Smooth muscle cell (in vitro differentiated cells): ENCODE measurements at regions not wholly inside any gene's neighbourhood (a gene's known extent, or its start where the extent isn't known, plus 50 kb on each side); places are given as distances from the start of the nearest gene placed in this dataset.
"Not testable (repeated sequence)": the region's sequence is repeated elsewhere in the genome, so short reads cannot be mapped to it uniquely, and the experiment has no call there.

Experiments used
- DNase-seq: peaks from one replicate; lab custom pipeline; 2025; ENCODE audit not compliant: unreplicated experiment; lab: John Stamatoyannopoulos, UW
- H2AFZ ChIP-seq: fragments of 200-600 bp; sonication (generic); 2 replicates; pipeline ENCODE4 v1.6.0; 2016; ENCODE audit warnings: antibody characterized with exemption, low read depth, mild to moderate bottlenecking
- H3F3A ChIP-seq: fragments of 200-600 bp; sonication (generic); 2 replicates; pipeline ENCODE4 v1.6.0; 2017; ENCODE audit warnings: antibody characterized with exemption, low read depth
- H3K27ac ChIP-seq: fragments of 200-600 bp; sonication (generic); 2 replicates; pipeline ENCODE4 v1.5.1; 2016; ENCODE audit warnings: low read depth, mild to moderate bottlenecking
- H3K27me3 ChIP-seq: fragments of 200-600 bp; sonication (generic); 2 replicates; pipeline ENCODE4 v1.6.1; 2016; ENCODE audit warnings: low read depth, mild to moderate bottlenecking
- H3K36me3 ChIP-seq: fragments of 200-600 bp; sonication (generic); 2 replicates; pipeline ENCODE4 v1.5.1; 2016; ENCODE audit warnings: low read depth
- H3K4me1 ChIP-seq: fragments of 200-600 bp; sonication (generic); 2 replicates; pipeline ENCODE4 v1.5.1; 2016; ENCODE audit warnings: low read depth
- H3K4me2 ChIP-seq: fragments of 200-600 bp; sonication (generic); 2 replicates; pipeline ENCODE4 v1.6.0; 2016; ENCODE audit warnings: mild to moderate bottlenecking
- H3K4me3 ChIP-seq: fragments of 200-600 bp; sonication (generic); 2 replicates; pipeline ENCODE4 v1.5.1; 2016; ENCODE audit warnings: mild to moderate bottlenecking
- H3K79me2 ChIP-seq: fragments of 200-600 bp; sonication (generic); 2 replicates; pipeline ENCODE4 v1.6.0; 2016; ENCODE audit warnings: low read depth, mild to moderate bottlenecking
- H3K9ac ChIP-seq: fragments of 200-600 bp; sonication (generic); 2 replicates; pipeline ENCODE4 v1.6.0; 2016; ENCODE audit warnings: low read depth
- H3K9me3 ChIP-seq: fragments of 200-600 bp; sonication (generic); replicated peaks from 2 replicates; pipeline ENCODE4 v1.5.1; 2016; ENCODE audit warnings: low read depth
- H4K20me1 ChIP-seq: fragments of 200-600 bp; sonication (generic); 2 replicates; pipeline ENCODE4 v1.6.0; 2016; ENCODE audit warnings: low read depth
- WGBS: methylation state at CpG from one replicate; pipeline ENCODE4 v1.1.7; 2016; ENCODE audit warnings: low lambda C conversion rate; 5-methylcytosine and 5-hydroxymethylcytosine counted together
- TF ChIP-seq, protein P1 (sequence below): fragments of 200-600 bp; sonication (generic); IDR thresholded peaks from 2 replicates; pipeline ENCODE4 v1.5.1; 2017; ENCODE audit warnings: borderline replicate concordance, mild to moderate bottlenecking, antibody characterized with exemption; ENCODE audit not compliant: insufficient read depth, poor library complexity, severe bottlenecking

DNA sequence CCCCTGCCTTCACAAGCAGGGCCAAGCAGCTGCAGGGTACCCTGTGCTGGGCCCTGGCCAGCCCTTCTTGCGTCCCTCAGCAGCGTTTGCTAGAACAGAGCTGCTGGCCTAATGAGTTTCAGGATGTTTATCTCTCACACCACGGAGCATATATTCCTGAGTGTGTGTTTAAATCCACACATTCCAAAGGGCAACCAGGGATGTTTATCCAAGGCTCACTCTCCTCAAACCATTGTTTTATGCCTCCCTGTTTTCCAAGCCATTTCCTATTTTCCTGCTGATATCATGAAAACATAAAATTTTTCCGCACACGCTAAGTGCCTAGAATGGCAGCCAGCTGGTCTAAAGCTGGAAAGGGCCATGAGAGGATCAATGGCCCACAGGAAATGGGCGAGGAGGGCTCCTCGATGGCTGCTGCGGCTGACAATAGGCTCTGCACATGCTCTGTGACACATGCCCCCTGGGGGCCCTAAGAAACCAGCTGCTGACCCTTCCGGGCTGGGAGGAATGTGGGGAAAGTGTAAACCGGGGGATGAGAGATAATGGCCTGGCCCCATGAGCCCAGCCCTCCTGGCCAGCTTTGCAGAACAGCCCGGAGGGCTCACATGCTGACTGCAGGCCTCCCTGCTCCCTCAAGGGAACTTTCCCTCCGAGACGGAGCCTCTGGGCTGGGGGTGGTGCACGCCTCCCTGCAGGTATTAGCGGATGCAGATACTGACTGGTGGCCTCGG is 194.0 kb downstream of the NDUFA10 start:
- DNase-seq, result no peak
- H3F3A ChIP-seq, result no peaks in the 10 kb centered on the region
- H3K27ac ChIP-seq, result no peak overlapping the region
- no peak overlapping the region for H3K4me3 ChIP-seq
- no peaks in the 10 kb centered on the region for H3K9me3 ChIP-seq
- no peak overlapping the region for H2AFZ ChIP-seq
- TF ChIP-seq, protein P1, sequence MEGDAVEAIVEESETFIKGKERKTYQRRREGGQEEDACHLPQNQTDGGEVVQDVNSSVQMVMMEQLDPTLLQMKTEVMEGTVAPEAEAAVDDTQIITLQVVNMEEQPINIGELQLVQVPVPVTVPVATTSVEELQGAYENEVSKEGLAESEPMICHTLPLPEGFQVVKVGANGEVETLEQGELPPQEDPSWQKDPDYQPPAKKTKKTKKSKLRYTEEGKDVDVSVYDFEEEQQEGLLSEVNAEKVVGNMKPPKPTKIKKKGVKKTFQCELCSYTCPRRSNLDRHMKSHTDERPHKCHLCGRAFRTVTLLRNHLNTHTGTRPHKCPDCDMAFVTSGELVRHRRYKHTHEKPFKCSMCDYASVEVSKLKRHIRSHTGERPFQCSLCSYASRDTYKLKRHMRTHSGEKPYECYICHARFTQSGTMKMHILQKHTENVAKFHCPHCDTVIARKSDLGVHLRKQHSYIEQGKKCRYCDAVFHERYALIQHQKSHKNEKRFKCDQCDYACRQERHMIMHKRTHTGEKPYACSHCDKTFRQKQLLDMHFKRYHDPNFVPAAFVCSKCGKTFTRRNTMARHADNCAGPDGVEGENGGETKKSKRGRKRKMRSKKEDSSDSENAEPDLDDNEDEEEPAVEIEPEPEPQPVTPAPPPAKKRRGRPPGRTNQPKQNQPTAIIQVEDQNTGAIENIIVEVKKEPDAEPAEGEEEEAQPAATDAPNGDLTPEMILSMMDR, result no peak
- peaks cover 5% of the 10 kb centered on the region for H3K27me3 ChIP-seq
- H4K20me1 ChIP-seq, result no peaks in the 10 kb centered on the region
- H3K9ac ChIP-seq, result no peak overlapping the region
- WGBS, result 56% methylated on average over 16 of the region's 16 CpGs
- no peaks in the 10 kb centered on the region for H3K79me2 ChIP-seq
- no peaks in the 10 kb centered on the region for H3K36me3 ChIP-seq
- no peaks in the 10 kb centered on the region for H3K4me1 ChIP-seq
- no peak overlapping the region for H3K4me2 ChIP-seq

DNA sequence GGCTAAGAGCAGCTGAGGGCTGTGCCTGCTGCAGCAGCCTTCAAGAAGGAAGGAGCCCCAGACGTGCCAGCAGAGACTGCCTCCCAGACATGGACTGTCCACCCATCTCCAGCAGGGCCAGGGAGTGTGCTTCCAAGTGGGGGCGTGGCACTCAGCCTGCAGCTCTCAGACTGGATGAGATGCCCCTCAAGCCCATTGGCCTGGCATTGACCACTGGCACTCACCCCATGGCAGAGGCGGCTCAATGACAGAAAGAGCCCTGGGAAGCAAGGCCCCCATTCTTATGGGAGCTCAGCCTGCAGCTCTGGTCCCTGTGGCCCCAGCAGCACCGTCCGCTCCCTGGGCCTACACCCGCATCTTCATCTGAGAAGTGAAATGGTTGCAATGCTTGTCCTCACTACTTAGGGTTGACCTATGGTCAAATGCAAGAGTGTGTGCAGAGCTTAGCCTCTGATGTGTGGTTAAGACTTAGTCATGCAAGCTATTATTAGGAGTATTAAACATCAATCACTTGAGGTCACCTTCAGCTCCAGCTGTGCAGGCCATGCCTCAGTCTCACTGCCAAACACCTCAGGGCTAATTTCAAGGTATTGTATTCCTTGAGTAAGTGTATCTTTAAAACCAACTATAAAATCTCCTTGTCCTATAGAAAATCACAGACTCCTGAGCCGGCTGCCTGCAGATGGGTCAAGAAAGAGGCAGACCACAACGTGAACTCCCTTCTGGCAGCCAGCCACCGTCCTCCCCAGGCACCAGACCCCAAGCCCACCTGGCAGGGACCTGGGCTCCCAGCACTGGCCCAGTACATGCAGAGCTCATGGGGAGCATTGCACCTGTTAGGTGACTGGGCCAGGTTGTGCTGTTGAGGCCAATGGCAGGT is 194.8 kb downstream of the NDUFA10 start:
- Histone ChIP-seq H3K9ac (no peak overlapping the region), H3K9me3 (no peaks in the 10 kb centered on the region), H3K27ac (no peak overlapping the region), H3K4me3 (no peak overlapping the region), H3K4me1 (no peaks in the 10 kb centered on the region), H3K27me3 (peaks cover 5% of the 10 kb centered on the region), H4K20me1 (no peaks in the 10 kb centered on the region), H3K79me2 (no peaks in the 10 kb centered on the region), H3K4me2 (no peak overlapping the region), H3F3A (no peaks in the 10 kb centered on the region), H3K36me3 (no peaks in the 10 kb centered on the region), H2AFZ (no peak overlapping the region)
- DNase-seq, result no peak
- TF ChIP-seq, protein P1, result no peak
- 94% methylated on average over 9 of the region's 9 CpGs for WGBS

DNA sequence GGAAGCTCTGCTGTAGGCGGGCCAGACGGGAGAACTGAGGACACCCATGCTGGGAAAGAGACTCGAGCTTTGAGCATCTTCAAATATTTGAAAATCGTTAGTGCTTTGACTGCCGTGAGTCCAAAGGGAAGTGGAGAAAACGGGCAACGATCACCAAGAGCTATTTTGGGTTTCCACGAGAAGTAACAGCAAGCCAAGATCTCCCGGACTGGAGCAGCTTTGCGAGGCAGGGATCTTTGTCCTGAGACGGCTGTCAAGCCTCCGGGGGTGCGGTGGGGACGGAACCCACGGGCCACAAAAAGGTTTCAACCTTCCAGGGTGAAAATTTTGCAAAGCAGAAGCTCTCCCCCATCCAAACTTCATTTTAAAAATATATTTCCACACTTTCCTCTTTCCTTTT is 195.8 kb downstream of the NDUFA10 start:
- H3K36me3 ChIP-seq, result no peaks in the 10 kb centered on the region
- peaks cover 5% of the 10 kb centered on the region for H3K27me3 ChIP-seq
- H3K9me3 ChIP-seq, result no peaks in the 10 kb centered on the region
- no peaks in the 10 kb centered on the region for H4K20me1 ChIP-seq
- H3K4me3 ChIP-seq, result no peak overlapping the region
- DNase-seq, result no peak
- no peak overlapping the region for H3K4me2 ChIP-seq
- 86% methylated on average over 15 of the region's 15 CpGs for WGBS
- no peaks in the 10 kb centered on the region for H3K79me2 ChIP-seq
- no peaks in the 10 kb centered on the region for H3F3A ChIP-seq
- no peak overlapping the region for H2AFZ ChIP-seq
- no peaks in the 10 kb centered on the region for H3K4me1 ChIP-seq
- H3K27ac ChIP-seq, result no peak overlapping the region
- no peak overlapping the region for H3K9ac ChIP-seq
- TF ChIP-seq, protein P1, result no peak

DNA sequence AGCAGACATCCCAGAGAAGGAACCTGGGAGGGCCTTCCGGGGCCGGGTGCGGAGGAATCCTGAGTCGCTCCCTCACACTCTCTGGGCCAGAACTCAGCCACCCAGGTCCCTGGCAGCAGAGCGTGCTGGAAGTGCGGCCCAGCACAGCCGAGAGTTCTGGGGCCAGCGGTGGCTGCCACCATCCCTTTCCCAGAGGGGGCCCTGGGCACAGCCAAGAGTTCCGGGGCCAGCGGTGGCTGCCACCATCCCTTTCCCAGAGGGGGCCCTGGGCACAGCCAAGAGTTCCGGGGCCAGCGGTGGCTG is 196.2 kb downstream of the NDUFA10 start:
- H3K9me3 ChIP-seq, H3K4me1 ChIP-seq, H3K27ac ChIP-seq, H3K4me3 ChIP-seq, H3F3A ChIP-seq, H3K79me2 ChIP-seq, H4K20me1 ChIP-seq, H3K36me3 ChIP-seq, DNase-seq, H2AFZ ChIP-seq, H3K4me2 ChIP-seq, H3K9ac ChIP-seq, H3K27me3 ChIP-seq: not testable (repeated sequence)
- WGBS, result 90% methylated on average over 12 of the region's 12 CpGs
